Endothelial cell of umbilical vein (primary cell): ENCODE measurements at regions not wholly inside any gene's neighbourhood (a gene's known extent, or its start where the extent isn't known, plus 50 kb on each side); places are given as distances from the start of the nearest gene placed in this dataset.

Experiments
- BruUV-seq: library from RNA; stranded (reverse); fragments of 400-500 nt; replicated peaks from 2 replicates; lab custom pipeline; 2021; lab: Mats Ljungman, UMichigan
- CTCF ChIA-PET: fragments of 300-600, 350-600 bp; sonication (Branson Sonifier 250); formaldehyde crosslinking; loops from one replicate; lab custom pipeline; 2021; ENCODE audit warnings: antibody characterized with exemption, inconsistent platforms; lab: Charles Lee
- POLR2A ChIA-PET: fragments of 300-600, 350-600 bp; sonication (Branson Sonifier 250); formaldehyde crosslinking; loops from one replicate; lab custom pipeline; 2021; ENCODE audit warnings: antibody characterized with exemption, inconsistent platforms; lab: Charles Lee
- DNase-seq: peaks from one replicate; pipeline ENCODE4 v3.0.0-alpha.2; 2011; ENCODE audit warnings: low read depth, low spot score
- FAIRE-seq: peaks from 2 replicates; lab custom pipeline; 2011; peaks lifted over from hg19 to GRCh38; lab: Jason Lieb, UNC
- H2AFZ ChIP-seq: 2 replicates; pipeline ENCODE4 v1.6.0; 2012; ENCODE audit warnings: low read depth, low read length, control low read depth, inconsistent platforms
- H3K27ac ChIP-seq: 2 replicates; pipeline ENCODE4 v1.5.1; 2011; ENCODE audit warnings: low read depth, mild to moderate bottlenecking, control low read depth, low read length, moderate library complexity; ENCODE audit not compliant: insufficient read depth
- H3K27me3 ChIP-seq, 2 experiments: 2 replicates each; pipeline versions ENCODE4 v1.6.0 to v1.6.1; 2011; ENCODE audit warnings: low read length in 2 of 2, mixed read lengths in 1 of 2; ENCODE audit not compliant: control insufficient read depth in 2 of 2, insufficient read depth in 2 of 2
- H3K36me3 ChIP-seq, 2 experiments: 2 replicates in 1 of 2; 3 replicates in 1 of 2; pipeline ENCODE4 v1.5.1; 2011; ENCODE audit warnings: low read length in 2 of 2, mild to moderate bottlenecking in 1 of 2, moderate library complexity in 1 of 2; ENCODE audit not compliant: control insufficient read depth in 2 of 2, insufficient read depth in 2 of 2; ENCODE audit errors: extremely low read depth in 1 of 2
- H3K4me1 ChIP-seq: 3 replicates; pipeline ENCODE4 v1.5.1; 2011; ENCODE audit warnings: mild to moderate bottlenecking, low read length; ENCODE audit not compliant: control insufficient read depth, insufficient read depth; ENCODE audit errors: extremely low read depth
- H3K4me2 ChIP-seq: 2 replicates; pipeline ENCODE4 v1.6.1; 2011; ENCODE audit warnings: low read length, control low read depth, mixed read lengths; ENCODE audit not compliant: insufficient read depth
- H3K4me3 ChIP-seq, 3 experiments: fragments of 200-600 bp in 1 of 3; sonication (generic), shearing (Covaris generic) in 1 of 3; replicated peaks in 1 of 3; 2 replicates each; pipeline ENCODE4 v1.5.1; 2011 to 2016; ENCODE audit warnings: control low read depth in 3 of 3, low read length in 3 of 3, mild to moderate bottlenecking in 2 of 3, inconsistent platforms in 1 of 3, low read depth in 1 of 3, moderate library complexity in 1 of 3; ENCODE audit not compliant: insufficient read depth in 1 of 3
- H3K79me2 ChIP-seq: 2 replicates; pipeline ENCODE4 v1.6.0; 2012; ENCODE audit warnings: low read length, inconsistent platforms; ENCODE audit not compliant: control insufficient read depth, insufficient read depth
- H3K9ac ChIP-seq: replicated peaks from 2 replicates; pipeline ENCODE3; 2011; ENCODE audit warnings: low read length, control low read depth; ENCODE audit not compliant: insufficient read depth; ENCODE audit errors: extremely low read depth
- H3K9me1 ChIP-seq: replicated peaks from 3 replicates; pipeline ENCODE4 v1.6.0; 2011; ENCODE audit warnings: mild to moderate bottlenecking, low read length; ENCODE audit not compliant: control insufficient read depth, insufficient read depth; ENCODE audit errors: extremely low read depth
- H3K9me3 ChIP-seq: replicated peaks from 2 replicates; pipeline ENCODE4 v1.5.1; 2012; ENCODE audit warnings: low read length, inconsistent platforms; ENCODE audit not compliant: control insufficient read depth, insufficient read depth
- H4K20me1 ChIP-seq: replicated peaks from 2 replicates; pipeline ENCODE3; 2011; ENCODE audit warnings: mild to moderate bottlenecking, low read length; ENCODE audit not compliant: control insufficient read depth, insufficient read depth; ENCODE audit errors: extremely low read depth
- CTCF ChIP-seq, 2 donors: IDR thresholded peaks; 1 replicate in 1 of 2; 2 replicates in 1 of 2; pipeline ENCODE4 v1.5.1; 2011; ENCODE audit warnings: low read length in 2 of 2, mild to moderate bottlenecking in 2 of 2, moderate library complexity in 2 of 2, control low read depth in 1 of 2, inconsistent platforms in 1 of 2, low read depth in 1 of 2; ENCODE audit not compliant: insufficient read depth in 1 of 2; ENCODE audit errors: extremely low read depth in 1 of 2
- EZH2 ChIP-seq: IDR thresholded peaks from 2 replicates; pipeline ENCODE4 v1.6.1; 2012; ENCODE audit warnings: borderline replicate concordance, low read depth, mild to moderate bottlenecking, moderate library complexity, low read length, inconsistent platforms; ENCODE audit not compliant: severe bottlenecking
- FOS ChIP-seq: IDR thresholded peaks from 2 replicates; pipeline ENCODE4 v1.6.1; 2011; ENCODE audit warnings: mild to moderate bottlenecking, low read length, moderate library complexity, borderline replicate concordance; ENCODE audit not compliant: insufficient read depth
- GATA2 ChIP-seq: IDR thresholded peaks from 2 replicates; pipeline ENCODE4 v1.7.0; 2011; ENCODE audit warnings: low read depth, mild to moderate bottlenecking, moderate library complexity, mixed read lengths, low read length; ENCODE audit not compliant: insufficient read length, insufficient read depth
- JUN ChIP-seq: IDR thresholded peaks from 2 replicates; pipeline ENCODE4 v1.6.1; 2011; ENCODE audit warnings: borderline replicate concordance, low read depth; ENCODE audit not compliant: insufficient read length, insufficient read depth
- MAX ChIP-seq: IDR thresholded peaks from 2 replicates; pipeline ENCODE4 v1.6.1; 2011; ENCODE audit not compliant: insufficient read depth, insufficient read length
- MYC ChIP-seq: IDR thresholded peaks from one replicate; pipeline ENCODE4 v1.6.1; 2011; ENCODE audit warnings: mild to moderate bottlenecking, low read depth, low read length
- POLR2A ChIP-seq: IDR thresholded peaks from 2 replicates; pipeline ENCODE4 v1.6.1; 2012; ENCODE audit warnings: low read depth, mild to moderate bottlenecking, control low read depth, low read length
- POLR2AphosphoS5 ChIP-seq: IDR thresholded peaks from 2 replicates; pipeline ENCODE4 v1.6.1; 2012; ENCODE audit warnings: low read depth, mild to moderate bottlenecking, control low read depth, low read length, moderate library complexity; ENCODE audit not compliant: insufficient read depth
- dilution Hi-C: fragments of 300-500 bp; cut with MboI; formaldehyde crosslinking; loops from one replicate; pipeline ENCODE4 v1.15.0; 2019; ENCODE audit warnings: low sequenced_read_pairs; ENCODE audit not compliant: extremely low pct_ligation_motif_present
- intact Hi-C: fragments of 100-400 bp; cut with micrococcal nuclease; formaldehyde crosslinking; loops from one replicate; pipeline ENCODE4 v1.10.0; 2022

- POLR2A ChIA-PET, result interaction anchor here (0.5 kb wide), 1 partner anchor 10 kb away, joined by 3 read pairs; no protein-coding TSS in a partner anchor
- H3K4me1 ChIP-seq, result no peaks in the 10 kb centered on the region
- no peaks in the 10 kb centered on the region for H3K9me3 ChIP-seq
- no peaks in the 10 kb centered on the region for H3K36me3 ChIP-seq
- TF ChIP-seq POLR2AphosphoS5 (no peak), JUN (no peak), CTCF (IDR thresholded peaks at IDR 0.05; ENCODE audit: extremely low read depth in 1 of 2, insufficient read depth in 1 of 2, low read depth in 1 of 2, low read length in 2 of 2) (no peak), FOS (no peak), MYC (no peak), MAX (no peak), POLR2A (no peak), EZH2 (no peak), GATA2 (no peak)
- intact Hi-C loops (no loop called here), dilution Hi-C loops (no loop called here)
- H3K9ac ChIP-seq, result no peak overlapping the region
- no peak overlapping the region for H3K27ac ChIP-seq
- peaks cover 7 to 9% of the 10 kb centered on the region in 2 experiments for H3K27me3 ChIP-seq
- no peak for FAIRE-seq
- BruUV-seq, result no TSS peak
- H4K20me1 ChIP-seq, result no peaks in the 10 kb centered on the region
- no peaks in the 10 kb centered on the region for H3K79me2 ChIP-seq
- H3K4me3 ChIP-seq, result no peak overlapping the region
- no peak overlapping the region for H2AFZ ChIP-seq
- H3K9me1 ChIP-seq, result no peaks in the 10 kb centered on the region
- no peak overlapping the region for H3K4me2 ChIP-seq
- no peak for DNase-seq
- CTCF ChIA-PET, result interaction anchor here (1.2 to 1.5 kb wide), 2 partner anchors 9 to 53 kb away, joined by 3 read pairs; no protein-coding TSS in a partner anchor
Observed at GRCh38 chr3:193832833-193833413, 239.9 kb downstream of the OPA1 start.
